ENCODE measurements at regions not wholly inside any gene's neighbourhood (a gene's known extent, or its start where the extent isn't known, plus 50 kb on each side); places are given as distances from the start of the nearest gene placed in this dataset.

- no peak for DNase-seq
These were observed 162.0 kb downstream of the KLF6 start for GRCh38 chr10:3622845-3623621.

GRCh38 chr10:3622427-3622826, 162.6 kb downstream of the KLF6 start:
- DNase-seq: no peak

GRCh38 chr10:3620818-3621217, 164.2 kb downstream of the KLF6 start:
- DNase-seq: no peak

GRCh38 chr10:3619241-3619640, 165.8 kb downstream of the KLF6 start:
- DNase-seq: no peak

- no peak for DNase-seq
These were observed 168.1 kb downstream of the KLF6 start for GRCh38 chr10:3616880-3617279.

- DNase-seq: no peak
These were observed 171.7 kb downstream of the KLF6 start for GRCh38 chr10:3613318-3613717.

- no peak for DNase-seq
These were observed 172.6 kb downstream of the KLF6 start for GRCh38 chr10:3612183-3613001.

GRCh38 chr10:3606309-3606708, 178.7 kb downstream of the KLF6 start:
- DNase-seq: no peak

GRCh38 chr10:3605882-3606281, 179.1 kb downstream of the KLF6 start:
- DNase-seq: no peak

GRCh38 chr10:3595736-3596135, 189.3 kb downstream of the KLF6 start:
- DNase-seq: no peak

GRCh38 chr10:3593611-3594010, 191.4 kb downstream of the KLF6 start:
- no peak for DNase-seq

- DNase-seq: no peak
These were observed 192.6 kb downstream of the KLF6 start for GRCh38 chr10:3592424-3592823.

GRCh38 chr10:3588816-3589215, 196.2 kb downstream of the KLF6 start:
- no peak for DNase-seq

GRCh38 chr10:3588346-3588745, 196.7 kb downstream of the KLF6 start:
- no peak for DNase-seq

GRCh38 chr10:3584926-3585784, 199.9 kb downstream of the KLF6 start:
- DNase-seq: no peak

GRCh38 chr10:3580565-3580964, 204.4 kb downstream of the KLF6 start:
- no peak for DNase-seq

GRCh38 chr10:3579845-3580244, 205.2 kb downstream of the KLF6 start:
- DNase-seq: no peak

GRCh38 chr10:3578682-3579081, 206.3 kb downstream of the KLF6 start:
- DNase-seq: no peak

GRCh38 chr10:3578159-3578558, 206.8 kb downstream of the KLF6 start:
- DNase-seq: no peak

GRCh38 chr10:3574451-3574850, 210.6 kb downstream of the KLF6 start:
- DNase-seq: no peak

- no peak for DNase-seq
These were observed 211.5 kb downstream of the KLF6 start for GRCh38 chr10:3573498-3573897.

- DNase-seq: no peak
These were observed 213.6 kb downstream of the KLF6 start for GRCh38 chr10:3571310-3571825.

GRCh38 chr10:3570855-3571266, 214.1 kb downstream of the KLF6 start:
- no peak for DNase-seq

All from activated CD4-positive, CD25-positive, alpha-beta regulatory T cell (primary cell).